Ovary (tissue), 7 donors: ENCODE measurements at regions not wholly inside any gene's neighbourhood (a gene's known extent, or its start where the extent isn't known, plus 50 kb on each side); places are given as distances from the start of the nearest gene placed in this dataset.

Experiments
- DNase-seq, 5 donors: peaks; one replicate each; pipeline ENCODE4 v3.0.0-alpha.2; 2019 to 2020
- H3K27ac ChIP-seq, 2 donors: fragments of 200-600 bp; one replicate each; pipeline versions ENCODE4 v1.5.1 to v1.8.0; 2019 to 2022
- H3K27me3 ChIP-seq: fragments of 200-600 bp; one replicate; pipeline ENCODE4 v1.8.0; 2022
- H3K36me3 ChIP-seq: fragments of 200-600 bp; sonication (generic); one replicate; pipeline ENCODE4 v1.5.1; 2019
- H3K4me1 ChIP-seq: one replicate; pipeline ENCODE4 v1.8.1; 2013; ENCODE audit warnings: mild to moderate bottlenecking, moderate library complexity; ENCODE audit not compliant: insufficient read depth
- H3K4me3 ChIP-seq: fragments of 200-600 bp; sonication (generic); one replicate; pipeline ENCODE4 v1.5.1; 2017
- H3K9me3 ChIP-seq, 2 donors: fragments of 200-600 bp in 1 of 2; sonication (generic) in 1 of 2; one replicate each; pipeline versions ENCODE4 v1.5.1 to v1.8.1; 2013 to 2019; ENCODE audit warnings: mild to moderate bottlenecking in 1 of 2, moderate library complexity in 1 of 2
- EP300 ChIP-seq: sonication (generic); formaldehyde crosslinking; IDR thresholded peaks from one replicate; pipeline ENCODE4 v1.6.1; 2017; ENCODE audit warnings: antibody characterized with exemption
- POLR2A ChIP-seq: fragments of 450-650 bp; IDR thresholded peaks from one replicate; pipeline ENCODE4 v1.6.1; 2017; ENCODE audit warnings: antibody characterized with exemption, mild to moderate bottlenecking, moderate library complexity
- WGBS, 3 donors: extraction: QIAGEN DNeasy Blood & Tissue Kit in 1 of 3; methylation state at CpG; one replicate each; pipeline versions ENCODE4 v1.1.5 to v1.1.7; 2013 to 2017; 5-methylcytosine and 5-hydroxymethylcytosine counted together
- intact Hi-C, 4 donors: fragments of 100-400 bp; cut with DNase I; formaldehyde crosslinking; loops; one replicate each; pipeline versions ENCODE4 v1.11.0 to v1.15.1; 2022 to 2023
- TF ChIP-seq, protein P1 (sequence below), 3 donors: fragments of 450-650 bp in 2 of 3; fragments of 200-600 bp in 1 of 3; IDR thresholded peaks; one replicate each; pipeline versions ENCODE4 v1.5.1 to v1.8.0; 2016 to 2022; ENCODE audit warnings: antibody characterized with exemption in 3 of 3, mild to moderate bottlenecking in 1 of 3
- donor health status: DM: no; HTN: no; CAD: no; lungs with moderate emphysema.
- donor health status: DM: no; HTN: no; CAD: no.
- donor health status: Bipolar disorder and iron deficiency.
- donor health status: DM: no; HTN: no; CAD: no.
- donor health status: DM: yes; HTN: yes; CAD: no.

DNA sequence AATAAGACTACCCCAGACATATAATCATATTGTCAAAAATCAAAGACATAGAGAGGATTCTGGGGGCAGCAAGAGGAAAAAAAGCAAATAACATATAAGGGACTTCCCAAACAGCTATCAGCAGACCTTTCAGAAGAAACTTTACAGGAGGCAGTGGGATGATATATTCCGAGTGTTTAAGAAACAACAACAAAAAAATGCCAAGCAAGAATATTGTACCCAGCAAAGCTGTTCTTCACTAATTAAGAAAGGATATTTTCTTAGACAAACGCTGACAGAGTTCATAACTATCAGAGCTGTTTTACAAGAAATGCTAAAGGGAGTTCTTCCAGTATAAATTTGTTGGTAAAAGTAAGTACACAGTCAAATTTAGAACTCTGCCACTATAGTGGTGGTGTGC lies 243.3 kb upstream of the AFDN start:
- no peak for DNase-seq
- TF ChIP-seq POLR2A, result no peak
- TF ChIP-seq, protein P1, sequence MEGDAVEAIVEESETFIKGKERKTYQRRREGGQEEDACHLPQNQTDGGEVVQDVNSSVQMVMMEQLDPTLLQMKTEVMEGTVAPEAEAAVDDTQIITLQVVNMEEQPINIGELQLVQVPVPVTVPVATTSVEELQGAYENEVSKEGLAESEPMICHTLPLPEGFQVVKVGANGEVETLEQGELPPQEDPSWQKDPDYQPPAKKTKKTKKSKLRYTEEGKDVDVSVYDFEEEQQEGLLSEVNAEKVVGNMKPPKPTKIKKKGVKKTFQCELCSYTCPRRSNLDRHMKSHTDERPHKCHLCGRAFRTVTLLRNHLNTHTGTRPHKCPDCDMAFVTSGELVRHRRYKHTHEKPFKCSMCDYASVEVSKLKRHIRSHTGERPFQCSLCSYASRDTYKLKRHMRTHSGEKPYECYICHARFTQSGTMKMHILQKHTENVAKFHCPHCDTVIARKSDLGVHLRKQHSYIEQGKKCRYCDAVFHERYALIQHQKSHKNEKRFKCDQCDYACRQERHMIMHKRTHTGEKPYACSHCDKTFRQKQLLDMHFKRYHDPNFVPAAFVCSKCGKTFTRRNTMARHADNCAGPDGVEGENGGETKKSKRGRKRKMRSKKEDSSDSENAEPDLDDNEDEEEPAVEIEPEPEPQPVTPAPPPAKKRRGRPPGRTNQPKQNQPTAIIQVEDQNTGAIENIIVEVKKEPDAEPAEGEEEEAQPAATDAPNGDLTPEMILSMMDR (IDR thresholded peaks at IDR 0.05), result no peak
- no peak for TF ChIP-seq EP300
- H3K36me3 ChIP-seq, result no peaks in the 10 kb centered on the region
- no peaks in the 10 kb centered on the region for H3K27me3 ChIP-seq
- intact Hi-C loops, result no loop called here
- WGBS, 3 donors, result 85 to 91% (median 90%) methylated on average over 2 of the region's 2 CpGs
- H3K27ac ChIP-seq, result no peak overlapping the region
- no peaks in the 10 kb centered on the region for H3K4me1 ChIP-seq
- H3K4me3 ChIP-seq, result no peak overlapping the region
- no peaks in the 10 kb centered on the region for H3K9me3 ChIP-seq

DNA sequence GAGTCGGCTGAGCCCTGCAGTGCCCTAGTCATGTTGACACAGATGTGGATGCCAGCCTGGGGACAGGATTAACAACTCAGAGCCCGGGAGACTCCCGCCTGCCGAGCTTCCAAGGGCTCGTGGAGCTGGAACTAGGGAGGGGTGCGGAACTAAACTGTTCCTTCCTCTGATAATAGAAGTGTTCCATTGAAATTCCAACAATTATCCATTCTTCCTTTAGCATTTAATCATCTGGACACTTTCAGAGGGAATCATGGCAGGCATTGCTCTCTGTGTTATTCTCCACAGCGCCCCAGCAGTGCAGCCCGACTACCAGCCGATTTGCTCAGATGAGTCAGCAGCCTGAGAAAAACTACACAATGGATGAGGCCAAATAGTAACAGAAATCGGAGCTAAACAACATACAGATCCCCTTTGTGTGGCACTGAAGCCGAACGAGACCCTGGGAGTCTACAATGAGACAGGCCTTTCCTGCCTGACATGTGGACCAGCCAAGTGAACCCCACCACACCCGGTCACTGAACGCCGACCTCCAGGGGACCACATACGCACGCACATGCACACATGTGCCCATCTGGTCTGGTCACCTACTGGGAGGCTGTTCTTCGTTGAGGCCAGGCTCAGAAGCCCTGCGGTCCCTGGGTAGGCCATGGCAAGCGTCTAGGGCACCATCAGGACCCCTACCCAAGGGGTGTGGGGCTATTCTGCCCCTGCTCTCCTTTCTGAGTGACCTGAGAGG lies 238.4 kb upstream of the AFDN start:
- Histone ChIP-seq H3K4me1 (peaks cover 2% of the 10 kb centered on the region), H3K27me3 (no peaks in the 10 kb centered on the region), H3K36me3 (no peaks in the 10 kb centered on the region), H3K27ac (no peak overlapping the region), H3K4me3 (no peak overlapping the region), H3K9me3 (no peaks in the 10 kb centered on the region)
- WGBS, 3 donors, result 84 to 88% (median 88%) methylated on average over 19 to 20 of the region's 20 CpGs
- intact Hi-C loops, result no loop called here
- DNase-seq, result no peak
- TF ChIP-seq POLR2A, result no peak
- TF ChIP-seq, protein P1 (IDR thresholded peaks at IDR 0.05), result no peak
- no peak for TF ChIP-seq EP300

DNA sequence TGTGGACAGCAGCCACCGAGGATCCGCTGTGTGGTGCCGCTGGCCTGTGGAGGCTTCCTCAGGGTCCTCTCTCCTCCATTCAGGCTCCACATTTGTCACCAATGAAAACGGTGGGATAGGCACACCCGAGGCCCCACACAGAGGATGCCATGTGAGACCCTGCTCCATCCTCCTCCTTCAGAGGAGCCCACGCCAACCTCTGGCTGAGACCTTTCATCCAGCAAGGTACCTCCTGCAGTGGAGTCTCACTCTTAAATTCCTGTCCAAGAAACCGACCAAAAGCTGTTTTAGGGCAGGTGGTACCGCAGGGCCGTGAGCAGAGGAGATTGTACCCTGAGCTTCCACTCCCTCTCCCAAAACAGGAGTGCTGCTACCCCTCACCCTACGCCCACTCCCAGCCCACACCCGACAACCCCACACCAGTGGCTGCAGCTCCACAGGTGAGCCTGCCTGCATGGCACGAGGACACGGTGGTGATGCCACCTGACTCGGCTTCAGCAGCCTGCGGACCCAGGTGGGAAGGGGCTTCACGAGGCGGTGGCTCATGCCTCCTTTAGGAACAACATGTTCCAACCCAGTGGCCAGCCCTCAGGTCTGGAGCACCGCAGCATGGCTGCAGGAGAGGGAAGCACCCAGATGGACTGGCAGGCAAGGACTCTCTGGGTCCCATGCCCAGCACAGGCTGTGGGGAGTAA lies 237.6 kb upstream of the AFDN start:
- Histone ChIP-seq H3K36me3 (no peaks in the 10 kb centered on the region), H3K4me1 (peaks cover 2% of the 10 kb centered on the region), H3K27me3 (no peaks in the 10 kb centered on the region), H3K4me3 (no peak overlapping the region), H3K27ac (no peak overlapping the region), H3K9me3 (no peaks in the 10 kb centered on the region)
- TF ChIP-seq EP300 (no peak), POLR2A (no peak)
- TF ChIP-seq, protein P1 (IDR thresholded peaks at IDR 0.05), result no peak
- WGBS, 3 donors, result 91% methylated on average over 18 of the region's 18 CpGs
- intact Hi-C loops, result no loop called here
- no peak for DNase-seq

DNA sequence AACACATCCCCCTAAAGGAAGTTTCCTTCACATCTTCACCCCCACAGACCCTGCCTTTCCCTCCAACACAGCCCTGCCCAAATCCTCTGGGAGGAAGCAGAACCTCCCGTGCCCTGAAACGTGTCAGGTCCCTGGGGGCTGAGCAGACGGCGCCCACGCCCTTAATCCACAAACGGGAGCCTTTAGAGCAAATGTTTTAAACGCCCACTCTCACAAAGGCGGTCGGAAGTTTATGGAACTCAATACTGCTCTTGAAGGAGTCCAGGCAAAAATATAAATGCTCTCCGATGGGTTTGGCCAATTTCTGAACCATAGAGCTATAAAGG lies 237.1 kb upstream of the AFDN start:
- no peak for TF ChIP-seq EP300
- TF ChIP-seq, protein P1 (IDR thresholded peaks at IDR 0.05), result no peak
- no peak for TF ChIP-seq POLR2A
- Histone ChIP-seq H3K36me3 (no peaks in the 10 kb centered on the region), H3K9me3 (no peaks in the 10 kb centered on the region), H3K27ac (no peak overlapping the region), H3K4me3 (no peak overlapping the region), H3K4me1 (peaks cover 2% of the 10 kb centered on the region), H3K27me3 (no peaks in the 10 kb centered on the region)
- intact Hi-C loops, result no loop called here
- DNase-seq, result no peak
- 18 to 29% (median 21%) methylated on average over 10 of the region's 10 CpGs for WGBS, 3 donors
